Mesenchymal stem cell (in vitro differentiated cells and primary cell): ENCODE measurements at regions not wholly inside any gene's neighbourhood (a gene's known extent, or its start where the extent isn't known, plus 50 kb on each side); places are given as distances from the start of the nearest gene placed in this dataset.

ENCODE experiments used
- DNase-seq: peaks from one replicate; pipeline ENCODE4 v3.0.0-alpha.2; 2013
- H2AFZ ChIP-seq: one replicate; pipeline ENCODE4 v1.6.1; 2013; ENCODE audit warnings: low read depth, mild to moderate bottlenecking, control low read depth, inconsistent platforms, low read length, moderate library complexity
- H2AK5ac ChIP-seq: 2 replicates; pipeline ENCODE4 v1.6.1; 2013; ENCODE audit warnings: low read length, moderate library complexity, mild to moderate bottlenecking, inconsistent platforms; ENCODE audit not compliant: severe bottlenecking
- H2BK120ac ChIP-seq: one replicate; pipeline ENCODE4 v1.6.1; 2013; ENCODE audit warnings: low read depth, mild to moderate bottlenecking, inconsistent platforms, low read length, moderate library complexity
- H2BK12ac ChIP-seq, 2 experiments: one replicate each; pipeline ENCODE4 v1.6.1; 2013; ENCODE audit warnings: inconsistent platforms in 2 of 2, low read length in 2 of 2, mild to moderate bottlenecking in 2 of 2, moderate library complexity in 2 of 2, control low read depth in 1 of 2
- H2BK15ac ChIP-seq: one replicate; pipeline ENCODE4 v1.6.1; 2013; ENCODE audit warnings: mild to moderate bottlenecking, low read depth, inconsistent platforms; ENCODE audit not compliant: poor library complexity, severe bottlenecking
- H2BK5ac ChIP-seq: 2 replicates; pipeline ENCODE4 v1.6.1; 2013; ENCODE audit warnings: low read depth, mild to moderate bottlenecking, low read length, control low read depth, inconsistent platforms; ENCODE audit not compliant: poor library complexity, severe bottlenecking
- H3K14ac ChIP-seq, 2 experiments: one replicate each; pipeline ENCODE4 v1.6.1; 2013; ENCODE audit warnings: inconsistent platforms in 2 of 2, low read length in 2 of 2, control low read depth in 1 of 2, mild to moderate bottlenecking in 1 of 2, moderate library complexity in 1 of 2
- H3K18ac ChIP-seq, 2 experiments: one replicate each; pipeline ENCODE4 v1.6.1; 2013; ENCODE audit warnings: inconsistent platforms in 2 of 2, low read length in 2 of 2, control low read depth in 1 of 2, low read depth in 1 of 2, mild to moderate bottlenecking in 1 of 2
- H3K23ac ChIP-seq, 2 experiments: one replicate each; pipeline ENCODE4 v1.6.1; 2013; ENCODE audit warnings: inconsistent platforms in 2 of 2, low read length in 2 of 2, mild to moderate bottlenecking in 2 of 2, moderate library complexity in 2 of 2, control low read depth in 1 of 2
- H3K27ac ChIP-seq: 2 replicates; pipeline ENCODE4 v1.5.1; 2013; ENCODE audit warnings: mild to moderate bottlenecking, moderate library complexity, low read length, control low read depth, inconsistent platforms; ENCODE audit not compliant: poor library complexity, severe bottlenecking
- H3K27me3 ChIP-seq, 2 experiments: 2 replicates each; pipeline versions ENCODE4 v1.6.1 to v1.7.0; 2013; ENCODE audit warnings: low read length in 2 of 2, mild to moderate bottlenecking in 2 of 2, moderate library complexity in 2 of 2, control low read depth in 1 of 2, inconsistent platforms in 1 of 2; ENCODE audit not compliant: control insufficient read depth in 1 of 2, insufficient read depth in 1 of 2
- H3K36me3 ChIP-seq, 2 experiments: 2 replicates each; pipeline versions ENCODE4 v1.6.1 to v1.7.0; 2013; ENCODE audit warnings: low read length in 2 of 2, control low read depth in 1 of 2, inconsistent platforms in 1 of 2, low read depth in 1 of 2, mild to moderate bottlenecking in 1 of 2; ENCODE audit not compliant: insufficient read depth in 2 of 2, control insufficient read depth in 1 of 2
- H3K4ac ChIP-seq, 2 experiments: one replicate each; pipeline ENCODE4 v1.6.1; 2013; ENCODE audit warnings: inconsistent platforms in 2 of 2, low read length in 2 of 2, mild to moderate bottlenecking in 2 of 2, moderate library complexity in 2 of 2, control low read depth in 1 of 2, low read depth in 1 of 2
- H3K4me1 ChIP-seq: 2 replicates; pipeline ENCODE4 v1.6.1; 2013; ENCODE audit warnings: low read depth, low read length, control low read depth; ENCODE audit not compliant: control insufficient read depth, insufficient read depth
- H3K4me2 ChIP-seq: 2 replicates; pipeline ENCODE4 v1.6.1; 2013; ENCODE audit warnings: low read length, mild to moderate bottlenecking, inconsistent platforms; ENCODE audit not compliant: poor library complexity, severe bottlenecking
- H3K4me3 ChIP-seq, 2 experiments: 2 replicates each; pipeline versions ENCODE4 v1.5.1 to v1.7.0; 2013; ENCODE audit warnings: low read length in 2 of 2, mild to moderate bottlenecking in 2 of 2, control low read depth in 1 of 2, low read depth in 1 of 2; ENCODE audit not compliant: insufficient read depth in 1 of 2
- H3K79me1 ChIP-seq: replicated peaks from 2 replicates; pipeline ENCODE4 v1.6.1; 2013; ENCODE audit warnings: mild to moderate bottlenecking, control low read depth, low read length, inconsistent platforms; ENCODE audit not compliant: poor library complexity, severe bottlenecking
- H3K9ac ChIP-seq: 2 replicates; pipeline ENCODE4 v1.7.0; 2013; ENCODE audit warnings: mild to moderate bottlenecking, low read length, moderate library complexity
- H3K9me3 ChIP-seq: 2 replicates; pipeline ENCODE4 v1.7.0; 2013; ENCODE audit warnings: mild to moderate bottlenecking, low read length; ENCODE audit not compliant: control insufficient read depth
- H4K8ac ChIP-seq: one replicate; pipeline ENCODE4 v1.6.1; 2013; ENCODE audit warnings: inconsistent platforms, mild to moderate bottlenecking, low read length, moderate library complexity
- H4K91ac ChIP-seq: one replicate; pipeline ENCODE4 v1.6.1; 2013; ENCODE audit warnings: mild to moderate bottlenecking, low read length, inconsistent platforms
- WGBS: methylation state at CpG from one replicate; pipeline ENCODE4 v1.1.7; 2013; ENCODE audit warnings: mixed read lengths; 5-methylcytosine and 5-hydroxymethylcytosine counted together

- Histone ChIP-seq H2AFZ (no peak overlapping the region), H2BK15ac (no peak overlapping the region), H4K91ac (no peak overlapping the region), H3K9me3 (peaks cover 1% of the 10 kb centered on the region), H2AK5ac (no peak overlapping the region), H2BK5ac (no peak overlapping the region), H3K23ac (no peak overlapping the region), H2BK12ac (peak overlapping the region in 1 of 2 experiments; percentile 29), H3K27me3 (no peaks in the 10 kb centered on the region), H3K9ac (peak overlapping the region; percentile 86), H3K18ac (peak overlapping the region in 1 of 2 experiments; percentile 54), H3K4ac (no peak overlapping the region), H3K4me3 (peak overlapping the region in 1 of 2 experiments; percentile 52), H3K79me1 (no peaks in the 10 kb centered on the region), H3K4me2 (no peak overlapping the region), H2BK120ac (no peak overlapping the region), H3K36me3 (no peaks in the 10 kb centered on the region), H3K27ac (peak overlapping the region; percentile 17), H3K4me1 (peaks cover 12% of the 10 kb centered on the region), H3K14ac (no peak overlapping the region), H4K8ac (no peak overlapping the region)
- DNase-seq, result no peak
- 93% methylated on average over 7 of the region's 8 CpGs for WGBS
These were observed 74.7 kb upstream of the CD44 start for GRCh38 chr11:35064114-35064800.

GRCh38 chr11:35065566-35065965 is 73.4 kb upstream of the CD44 start:
- Histone ChIP-seq H3K79me1 (no peaks in the 10 kb centered on the region), H3K4me1 (peaks cover 12% of the 10 kb centered on the region), H3K4me2 (no peak overlapping the region), H3K18ac (peak overlapping the region in 1 of 2 experiments; percentile 28), H3K27me3 (no peaks in the 10 kb centered on the region), H2BK15ac (no peak overlapping the region), H3K36me3 (no peaks in the 10 kb centered on the region), H2BK12ac (peak overlapping the region in 1 of 2 experiments; percentile 37), H2BK120ac (no peak overlapping the region), H3K9ac (peak overlapping the region; percentile 86), H4K8ac (no peak overlapping the region), H2AK5ac (no peak overlapping the region), H3K9me3 (peaks cover 14% of the 10 kb centered on the region), H3K23ac (no peak overlapping the region), H2AFZ (no peak overlapping the region), H3K4ac (peak overlapping the region in 1 of 2 experiments; percentile 47), H3K27ac (no peak overlapping the region), H3K14ac (no peak overlapping the region), H3K4me3 (no peak overlapping the region), H4K91ac (no peak overlapping the region), H2BK5ac (no peak overlapping the region)
- WGBS, result 100% methylated on average over 2 of the region's 3 CpGs
- DNase-seq, result peak; percentile 57

GRCh38 chr11:35066030-35066429 is 72.9 kb upstream of the CD44 start:
- 86% methylated on average over 1 of the region's 1 CpG for WGBS
- peaks cover 19% of the 10 kb centered on the region for H3K9me3 ChIP-seq
- no peak overlapping the region for H2AFZ ChIP-seq
- H3K4me2 ChIP-seq, result no peak overlapping the region
- peak overlapping the region; percentile 42 to 49 for H2BK12ac ChIP-seq
- H3K14ac ChIP-seq, result peak overlapping the region in 1 of 2 experiments; percentile 50
- no peak overlapping the region for H2BK120ac ChIP-seq
- no peak overlapping the region for H4K91ac ChIP-seq
- H3K36me3 ChIP-seq, result no peaks in the 10 kb centered on the region
- H3K79me1 ChIP-seq, result no peaks in the 10 kb centered on the region
- H2AK5ac ChIP-seq, result peak overlapping the region; percentile 22
- H4K8ac ChIP-seq, result no peak overlapping the region
- peak overlapping the region in 1 of 2 experiments; percentile 47 for H3K4ac ChIP-seq
- no peak overlapping the region for H3K27ac ChIP-seq
- H3K27me3 ChIP-seq, result no peaks in the 10 kb centered on the region
- H2BK15ac ChIP-seq, result no peak overlapping the region
- H2BK5ac ChIP-seq, result no peak overlapping the region
- peak overlapping the region; percentile 86 for H3K9ac ChIP-seq
- peak overlapping the region; percentile 72 to 81 for H3K18ac ChIP-seq
- H3K4me3 ChIP-seq, result no peak overlapping the region
- no peak for DNase-seq
- H3K23ac ChIP-seq, result no peak overlapping the region
- H3K4me1 ChIP-seq, result peaks cover 12% of the 10 kb centered on the region

GRCh38 chr11:35066783-35067423 is 72.1 kb upstream of the CD44 start:
- Histone ChIP-seq H2AFZ (no peak overlapping the region), H3K27me3 (no peaks in the 10 kb centered on the region), H3K4me2 (no peak overlapping the region), H2AK5ac (no peak overlapping the region), H2BK15ac (no peak overlapping the region), H4K8ac (peak overlapping the region; percentile 74), H3K4ac (peak overlapping the region; percentile 88 to 93), H3K18ac (peak overlapping the region; percentile 40 to 67), H3K14ac (peak overlapping the region in 1 of 2 experiments; percentile 64), H2BK5ac (no peak overlapping the region), H3K36me3 (no peaks in the 10 kb centered on the region), H3K9ac (no peak overlapping the region), H4K91ac (no peak overlapping the region), H3K4me1 (peaks cover 12% of the 10 kb centered on the region), H2BK120ac (no peak overlapping the region), H3K9me3 (peaks cover 19% of the 10 kb centered on the region), H3K79me1 (no peaks in the 10 kb centered on the region), H3K23ac (no peak overlapping the region), H2BK12ac (peak overlapping the region; percentile 59 to 62), H3K27ac (no peak overlapping the region), H3K4me3 (no peak overlapping the region)
- DNase-seq, result no peak
- WGBS, result 99% methylated on average over 2 of the region's 3 CpGs
